SK-N-SH (cell line): ENCODE measurements at regions not wholly inside any gene's neighbourhood (a gene's known extent, or its start where the extent isn't known, plus 50 kb on each side); places are given as distances from the start of the nearest gene placed in this dataset.

ENCODE experiments used
- CTCF ChIA-PET: fragments of 300-600, 350-600 bp; formaldehyde crosslinking; extraction: SDS; loops from one replicate; lab custom pipeline; 2021; lab: Yijun Ruan, JAX
- POLR2A ChIA-PET: fragments of 350-600 bp; sonication (Branson Sonifier 250); formaldehyde crosslinking; extraction: SDS; loops from one replicate; lab custom pipeline; 2020; ENCODE audit warnings: antibody characterized with exemption, inconsistent platforms; lab: Yijun Ruan, JAX
- DNase-seq: peaks from one replicate; pipeline ENCODE4 v3.0.0; 2012
- H2AFZ ChIP-seq: fragments of 200-600 bp; sonication (generic); 2 replicates; pipeline ENCODE4 v1.8.1; 2016; ENCODE audit warnings: antibody characterized with exemption, mild to moderate bottlenecking, low read depth
- H3F3A ChIP-seq: fragments of 200-600 bp; sonication (generic); replicated peaks from 2 replicates; pipeline ENCODE3; 2016; ENCODE audit warnings: antibody characterized with exemption, mild to moderate bottlenecking; ENCODE audit not compliant: insufficient read depth
- H3K27ac ChIP-seq, 2 experiments: fragments of 200-500 bp in 1 of 2; fragments of 200-600 bp in 1 of 2; sonication (Bioruptor generic) in 1 of 2; sonication (generic), shearing (Covaris generic) in 1 of 2; 2 replicates each; pipeline versions ENCODE4 v1.5.1 to v1.6.1; 2014 to 2016; ENCODE audit warnings: low read depth in 2 of 2, inconsistent platforms in 1 of 2, low read length in 1 of 2, mild to moderate bottlenecking in 1 of 2, mixed read lengths in 1 of 2
- H3K27me3 ChIP-seq: fragments of 200-600 bp; sonication (generic), shearing (Covaris generic); 2 replicates; pipeline ENCODE4 v1.6.1; 2016; ENCODE audit warnings: mixed run types; ENCODE audit not compliant: insufficient read depth
- H3K36me3 ChIP-seq, 2 experiments: fragments of 200-500 bp in 1 of 2; fragments of 200-600 bp in 1 of 2; sonication (Bioruptor generic) in 1 of 2; sonication (generic) in 1 of 2; replicated peaks in 1 of 2; 2 replicates each; pipeline versions ENCODE3 to v1.5.1; 2014 to 2016; ENCODE audit warnings: low read length in 1 of 2, mild to moderate bottlenecking in 1 of 2; ENCODE audit not compliant: insufficient read depth in 2 of 2, control insufficient read depth in 1 of 2
- H3K4me1 ChIP-seq, 2 experiments: fragments of 200-500 bp in 1 of 2; fragments of 200-600 bp in 1 of 2; sonication (Bioruptor generic) in 1 of 2; sonication (generic), shearing (Covaris generic) in 1 of 2; 2 replicates each; pipeline versions ENCODE4 v1.5.1 to v1.6.1; 2014 to 2016; ENCODE audit warnings: low read depth in 1 of 2, low read length in 1 of 2, mixed run types in 1 of 2; ENCODE audit not compliant: insufficient read depth in 2 of 2, control insufficient read depth in 1 of 2
- H3K4me2 ChIP-seq: fragments of 200-600 bp; sonication (generic), shearing (Covaris generic); 2 replicates; pipeline ENCODE4 v1.6.1; 2017; ENCODE audit warnings: mixed run types
- H3K4me3 ChIP-seq, 2 experiments: fragments of 200-500 bp in 1 of 2; fragments of 200-600 bp in 1 of 2; sonication (Bioruptor generic) in 1 of 2; sonication (generic), shearing (Covaris generic) in 1 of 2; 2 replicates each; pipeline versions ENCODE4 v1.5.1 to v1.8.1; 2014 to 2016; ENCODE audit warnings: low read depth in 2 of 2, inconsistent platforms in 1 of 2, low read length in 1 of 2, mild to moderate bottlenecking in 1 of 2, mixed read lengths in 1 of 2, moderate library complexity in 1 of 2
- H3K79me2 ChIP-seq: fragments of 200-600 bp; sonication (generic); 2 replicates; pipeline ENCODE4 v1.8.1; 2017; ENCODE audit warnings: mild to moderate bottlenecking; ENCODE audit not compliant: insufficient read depth
- H3K9ac ChIP-seq: fragments of 200-600 bp; sonication (generic); 2 replicates; pipeline ENCODE4 v1.6.1; 2017; ENCODE audit warnings: mixed run types
- H3K9me2 ChIP-seq: fragments of 200-600 bp; sonication (generic); 2 replicates; pipeline ENCODE4 v1.6.1; 2017; ENCODE audit warnings: mixed run types
- H3K9me3 ChIP-seq: fragments of 200-600 bp; sonication (generic); 2 replicates; pipeline ENCODE4 v1.6.1; 2017; ENCODE audit warnings: mixed run types, mild to moderate bottlenecking, moderate library complexity
- H4K20me1 ChIP-seq: fragments of 200-600 bp; sonication (generic); 2 replicates; pipeline ENCODE4 v1.6.1; 2017; ENCODE audit warnings: mild to moderate bottlenecking, mixed run types; ENCODE audit not compliant: insufficient read depth
- FOXJ3 ChIP-seq: sonication (generic); formaldehyde crosslinking; IDR thresholded peaks from 2 replicates; pipeline ENCODE4 v1.5.1; 2020; ENCODE audit warnings: mild to moderate bottlenecking, missing genetic modification reagents
- GATA2 ChIP-seq: sonication (generic); formaldehyde crosslinking; IDR thresholded peaks from 2 replicates; pipeline ENCODE4 v1.5.0; 2020; ENCODE audit warnings: mild to moderate bottlenecking, missing genetic modification reagents
- MEF2A ChIP-seq: IDR thresholded peaks from 2 replicates; pipeline ENCODE4 v1.4.0; 2012; ENCODE audit warnings: low read depth, borderline replicate concordance
- NRF1 ChIP-seq: IDR thresholded peaks from 2 replicates; pipeline ENCODE4 v1.6.1; 2012; ENCODE audit warnings: low read depth, mild to moderate bottlenecking, low read length
- TCF12 ChIP-seq: IDR thresholded peaks from 2 replicates; pipeline ENCODE4 v1.4.0; 2012
- WGBS: methylation state at CpG from one replicate; pipeline ENCODE4 v1.1.6; 2017; ENCODE audit warnings: low lambda C conversion rate; 5-methylcytosine and 5-hydroxymethylcytosine counted together
- TF ChIP-seq, protein P1 (sequence below): IDR thresholded peaks from 2 replicates; pipeline ENCODE4; 2012
- TF ChIP-seq, protein P2 (sequence below): IDR thresholded peaks from 2 replicates; pipeline ENCODE4 v1.6.1; 2012; ENCODE audit warnings: mild to moderate bottlenecking, low read depth, low read length, moderate library complexity
- TF ChIP-seq, protein P3 (sequence below): IDR thresholded peaks from 2 replicates; pipeline ENCODE4 v1.4.0; 2012; ENCODE audit warnings: low read depth, borderline replicate concordance

DNA sequence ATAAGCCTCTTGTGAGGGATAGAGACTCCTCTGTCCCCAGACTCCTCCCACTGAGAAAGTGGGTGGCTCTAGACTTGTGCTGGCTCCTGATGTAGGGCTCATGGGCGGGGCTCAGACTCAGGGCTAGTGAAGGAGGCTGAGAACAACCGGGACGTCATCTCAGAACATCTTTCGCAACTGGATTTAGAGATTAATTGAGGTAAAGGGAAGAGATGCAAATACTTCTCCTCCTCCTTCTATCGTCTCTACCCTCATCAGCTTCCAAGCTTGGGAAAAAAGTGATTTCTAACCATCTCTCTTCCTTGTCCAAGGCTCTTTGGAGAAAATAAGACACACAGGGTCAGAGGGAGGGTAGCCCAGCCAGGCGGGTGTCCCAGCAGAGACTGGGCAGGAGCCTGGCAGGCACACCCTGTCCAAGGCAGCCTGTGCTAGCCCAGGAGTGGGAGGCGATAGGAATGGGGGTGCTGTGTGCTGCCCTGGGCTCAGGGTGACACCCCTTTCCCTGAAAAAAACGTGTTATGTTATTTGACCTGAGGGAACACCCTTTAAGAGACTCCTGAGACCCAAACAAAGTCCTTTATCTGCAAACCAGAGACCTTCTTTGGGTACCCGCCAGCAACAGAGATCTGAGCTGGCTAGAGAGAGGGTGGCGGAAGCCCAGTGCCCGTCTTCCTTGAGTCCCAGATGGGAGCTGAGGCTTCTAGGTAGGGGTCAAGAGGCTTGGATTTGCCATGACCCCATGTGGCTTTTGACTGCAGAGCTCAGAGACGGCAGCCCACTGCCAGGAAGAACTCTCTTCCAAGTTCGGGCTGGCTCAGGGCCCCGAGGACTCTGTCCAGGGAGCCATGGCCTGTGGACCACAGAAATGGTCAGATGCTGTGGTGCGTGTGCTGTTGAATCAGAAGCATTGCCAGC is 160.9 kb downstream of the ADAMTS15 start:
- H4K20me1 ChIP-seq: no peaks in the 10 kb centered on the region
- peaks cover 0 to 27% of the 10 kb centered on the region in 2 experiments; a peak in 3 of 4 replicates for H3K4me1 ChIP-seq
- POLR2A ChIA-PET: no interaction called here
- no peak overlapping the region for H3K27ac ChIP-seq
- no peaks in the 10 kb centered on the region for H3K9me3 ChIP-seq
- CTCF ChIA-PET: interaction anchor here (0.6 kb wide), 1 partner anchor 238 kb away, joined by 3 read pairs; no protein-coding TSS in a partner anchor
- no peaks in the 10 kb centered on the region for H3K27me3 ChIP-seq
- WGBS: 85% methylated on average over 11 of the region's 15 CpGs
- no peaks in the 10 kb centered on the region for H3K36me3 ChIP-seq
- no peak for DNase-seq
- no peak overlapping the region for H3K9ac ChIP-seq
- H3K79me2 ChIP-seq: no peaks in the 10 kb centered on the region
- H3F3A ChIP-seq: peaks cover 29% of the 10 kb centered on the region
- no peaks in the 10 kb centered on the region for H3K9me2 ChIP-seq
- H3K4me3 ChIP-seq: no peak overlapping the region
- H2AFZ ChIP-seq: no peak overlapping the region
- H3K4me2 ChIP-seq: no peak overlapping the region
- TF ChIP-seq FOXJ3 (no peak), NRF1 (no peak), MEF2A (no peak), GATA2 (CRISPR knock-in tag) (no peak), TCF12 (no peak)
- TF ChIP-seq, protein P1, sequence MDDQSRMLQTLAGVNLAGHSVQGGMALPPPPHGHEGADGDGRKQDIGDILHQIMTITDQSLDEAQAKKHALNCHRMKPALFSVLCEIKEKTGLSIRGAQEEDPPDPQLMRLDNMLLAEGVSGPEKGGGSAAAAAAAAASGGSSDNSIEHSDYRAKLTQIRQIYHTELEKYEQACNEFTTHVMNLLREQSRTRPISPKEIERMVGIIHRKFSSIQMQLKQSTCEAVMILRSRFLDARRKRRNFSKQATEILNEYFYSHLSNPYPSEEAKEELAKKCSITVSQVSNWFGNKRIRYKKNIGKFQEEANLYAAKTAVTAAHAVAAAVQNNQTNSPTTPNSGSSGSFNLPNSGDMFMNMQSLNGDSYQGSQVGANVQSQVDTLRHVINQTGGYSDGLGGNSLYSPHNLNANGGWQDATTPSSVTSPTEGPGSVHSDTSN: no peak
- TF ChIP-seq, protein P2, sequence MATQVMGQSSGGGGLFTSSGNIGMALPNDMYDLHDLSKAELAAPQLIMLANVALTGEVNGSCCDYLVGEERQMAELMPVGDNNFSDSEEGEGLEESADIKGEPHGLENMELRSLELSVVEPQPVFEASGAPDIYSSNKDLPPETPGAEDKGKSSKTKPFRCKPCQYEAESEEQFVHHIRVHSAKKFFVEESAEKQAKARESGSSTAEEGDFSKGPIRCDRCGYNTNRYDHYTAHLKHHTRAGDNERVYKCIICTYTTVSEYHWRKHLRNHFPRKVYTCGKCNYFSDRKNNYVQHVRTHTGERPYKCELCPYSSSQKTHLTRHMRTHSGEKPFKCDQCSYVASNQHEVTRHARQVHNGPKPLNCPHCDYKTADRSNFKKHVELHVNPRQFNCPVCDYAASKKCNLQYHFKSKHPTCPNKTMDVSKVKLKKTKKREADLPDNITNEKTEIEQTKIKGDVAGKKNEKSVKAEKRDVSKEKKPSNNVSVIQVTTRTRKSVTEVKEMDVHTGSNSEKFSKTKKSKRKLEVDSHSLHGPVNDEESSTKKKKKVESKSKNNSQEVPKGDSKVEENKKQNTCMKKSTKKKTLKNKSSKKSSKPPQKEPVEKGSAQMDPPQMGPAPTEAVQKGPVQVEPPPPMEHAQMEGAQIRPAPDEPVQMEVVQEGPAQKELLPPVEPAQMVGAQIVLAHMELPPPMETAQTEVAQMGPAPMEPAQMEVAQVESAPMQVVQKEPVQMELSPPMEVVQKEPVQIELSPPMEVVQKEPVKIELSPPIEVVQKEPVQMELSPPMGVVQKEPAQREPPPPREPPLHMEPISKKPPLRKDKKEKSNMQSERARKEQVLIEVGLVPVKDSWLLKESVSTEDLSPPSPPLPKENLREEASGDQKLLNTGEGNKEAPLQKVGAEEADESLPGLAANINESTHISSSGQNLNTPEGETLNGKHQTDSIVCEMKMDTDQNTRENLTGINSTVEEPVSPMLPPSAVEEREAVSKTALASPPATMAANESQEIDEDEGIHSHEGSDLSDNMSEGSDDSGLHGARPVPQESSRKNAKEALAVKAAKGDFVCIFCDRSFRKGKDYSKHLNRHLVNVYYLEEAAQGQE: no peak
- TF ChIP-seq, protein P3, sequence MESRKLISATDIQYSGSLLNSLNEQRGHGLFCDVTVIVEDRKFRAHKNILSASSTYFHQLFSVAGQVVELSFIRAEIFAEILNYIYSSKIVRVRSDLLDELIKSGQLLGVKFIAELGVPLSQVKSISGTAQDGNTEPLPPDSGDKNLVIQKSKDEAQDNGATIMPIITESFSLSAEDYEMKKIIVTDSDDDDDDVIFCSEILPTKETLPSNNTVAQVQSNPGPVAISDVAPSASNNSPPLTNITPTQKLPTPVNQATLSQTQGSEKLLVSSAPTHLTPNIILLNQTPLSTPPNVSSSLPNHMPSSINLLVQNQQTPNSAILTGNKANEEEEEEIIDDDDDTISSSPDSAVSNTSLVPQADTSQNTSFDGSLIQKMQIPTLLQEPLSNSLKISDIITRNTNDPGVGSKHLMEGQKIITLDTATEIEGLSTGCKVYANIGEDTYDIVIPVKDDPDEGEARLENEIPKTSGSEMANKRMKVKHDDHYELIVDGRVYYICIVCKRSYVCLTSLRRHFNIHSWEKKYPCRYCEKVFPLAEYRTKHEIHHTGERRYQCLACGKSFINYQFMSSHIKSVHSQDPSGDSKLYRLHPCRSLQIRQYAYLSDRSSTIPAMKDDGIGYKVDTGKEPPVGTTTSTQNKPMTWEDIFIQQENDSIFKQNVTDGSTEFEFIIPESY: no peak
